Nucleus accumbens (tissue), 56 donors: ENCODE measurements at regions not wholly inside any gene's neighbourhood (a gene's known extent, or its start where the extent isn't known, plus 50 kb on each side); places are given as distances from the start of the nearest gene placed in this dataset.
A peak's percentile ranks its signal among the peaks of the same experiment; 100 is the strongest.

Experiments
- DNase-seq, 56 donors: peaks; one replicate each; lab custom pipeline; 2025; lab: John Stamatoyannopoulos, UW

DNA sequence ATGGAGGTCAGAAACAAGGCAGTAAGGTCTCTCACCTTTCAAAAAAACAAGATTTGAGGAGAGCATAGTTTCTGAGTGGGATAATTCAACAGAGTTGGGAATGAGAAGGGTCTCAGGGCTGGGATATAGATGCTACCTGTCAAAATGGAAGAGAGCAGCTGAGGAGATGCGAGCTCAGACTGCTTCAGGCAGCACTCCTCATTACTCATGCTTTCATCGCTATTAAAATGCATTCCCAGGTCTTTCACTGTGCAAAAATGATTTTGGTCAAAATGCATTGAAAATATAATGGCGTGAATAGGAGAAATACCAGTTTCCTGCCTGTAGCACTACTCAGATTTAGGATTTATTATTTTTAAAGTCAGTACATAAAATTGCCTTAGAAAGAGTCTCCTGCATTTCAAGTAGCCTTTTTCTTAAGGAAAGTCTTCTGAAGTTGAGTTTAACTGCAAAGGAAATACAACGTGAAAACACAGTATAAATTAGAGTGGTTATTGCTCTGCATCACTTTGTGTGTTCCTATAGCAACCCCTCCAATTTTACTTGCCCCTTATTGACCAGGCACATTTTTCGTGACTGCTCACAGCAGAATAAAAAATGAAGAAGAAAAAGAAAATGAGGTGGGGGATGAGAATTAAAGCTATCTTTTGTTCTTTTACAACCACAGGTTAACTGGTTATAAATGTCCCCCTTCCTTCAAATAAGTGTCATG is 724.8 kb upstream of the SEMA6A start:
- no peak for DNase-seq

DNA sequence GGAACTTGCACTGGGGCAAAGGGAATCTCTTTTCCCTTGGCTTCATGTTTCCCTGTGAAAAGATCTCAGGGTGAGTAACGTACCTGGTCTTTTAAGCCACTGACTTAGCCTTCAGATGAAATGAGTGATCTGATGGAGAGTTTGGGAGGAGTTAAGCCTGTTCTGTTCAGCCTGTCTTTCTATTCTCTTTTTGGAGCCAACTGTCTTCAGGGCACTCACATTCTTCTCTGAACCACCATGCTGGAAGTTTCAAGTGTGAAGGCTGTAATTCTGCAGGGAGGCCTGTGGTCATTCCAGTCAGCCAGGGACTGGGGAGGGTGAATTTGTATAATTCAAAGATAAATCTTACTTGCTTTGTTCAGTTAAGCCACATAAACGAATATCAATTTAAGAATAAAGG is 722.2 kb upstream of the SEMA6A start:
- DNase-seq: no peak

DNA sequence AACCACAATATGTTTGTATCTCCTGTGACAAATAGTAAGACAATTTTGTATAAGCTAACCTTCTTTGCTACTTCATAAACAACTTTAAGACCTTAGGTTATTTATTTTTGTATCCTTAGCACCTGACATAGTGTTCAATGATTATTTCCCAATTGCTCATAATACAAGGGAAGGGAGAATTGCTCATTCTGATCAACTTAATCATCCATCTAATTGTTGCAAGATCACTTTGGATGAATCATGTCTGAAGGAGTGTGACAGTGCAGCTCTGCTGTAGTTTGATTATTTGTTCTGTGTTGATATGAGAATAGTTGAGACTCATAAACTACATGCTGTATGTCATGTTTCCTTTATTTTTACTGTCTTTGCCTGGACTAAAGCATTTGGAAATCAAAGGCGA is 721.3 kb upstream of the SEMA6A start:
- no peak for DNase-seq

DNA sequence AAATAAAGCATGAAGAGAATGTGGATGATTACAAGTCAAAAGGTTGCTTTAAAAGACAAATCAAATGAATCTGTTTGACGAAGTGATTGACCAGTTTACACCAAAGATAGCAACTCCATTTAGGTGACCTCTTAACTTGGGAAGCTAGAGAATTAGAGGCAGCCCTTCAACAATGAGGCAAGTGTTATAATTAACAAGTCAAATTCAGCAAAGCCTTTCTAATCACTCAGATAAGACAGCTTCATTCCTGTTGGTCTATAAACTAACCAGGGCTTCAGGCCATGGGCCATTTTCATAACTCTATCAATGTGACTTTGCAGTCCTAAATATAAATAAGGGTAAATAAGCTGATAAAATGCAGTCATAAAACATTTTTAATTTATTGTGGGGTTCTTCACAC is 712.2 kb upstream of the SEMA6A start:
- no peak for DNase-seq

DNA sequence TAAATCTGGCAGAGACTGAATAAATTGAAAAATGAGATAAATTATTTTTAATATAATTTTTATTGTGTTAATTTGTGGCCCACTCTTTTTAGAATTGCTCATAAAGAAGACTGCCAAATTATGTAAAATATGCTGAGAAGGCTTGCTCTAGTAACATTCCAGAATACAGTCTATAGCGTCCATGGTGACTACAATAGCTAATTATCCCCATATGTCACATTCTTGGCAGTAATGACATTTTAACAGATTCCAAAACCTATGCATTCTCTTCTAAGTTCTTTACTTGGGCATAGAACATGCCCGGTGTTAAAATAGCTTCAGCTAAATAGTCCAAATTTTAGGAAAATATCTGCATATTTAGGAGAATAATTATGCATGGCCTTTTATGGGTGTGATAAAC is 697.0 kb upstream of the SEMA6A start:
- no peak for DNase-seq

DNA sequence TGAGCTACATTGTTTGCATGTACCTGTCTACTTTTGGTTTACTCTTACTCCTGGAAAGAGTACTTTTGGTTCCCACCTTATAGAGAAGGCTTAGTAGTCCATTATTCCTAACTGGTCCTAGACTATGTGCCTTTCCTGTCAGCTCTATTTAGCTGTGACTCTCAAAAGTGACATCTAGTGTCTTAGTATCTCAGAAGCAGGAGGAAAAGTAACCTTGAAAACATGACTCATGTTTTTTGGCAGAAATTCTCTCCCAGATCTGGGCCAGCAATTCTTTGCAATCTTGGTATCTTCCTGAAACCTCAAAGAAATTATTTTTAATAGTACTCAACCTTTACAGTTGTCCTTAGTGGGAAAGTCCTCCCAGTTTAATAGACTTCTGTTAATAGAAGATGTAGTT is 691.7 kb upstream of the SEMA6A start:
- DNase-seq: no peak

DNA sequence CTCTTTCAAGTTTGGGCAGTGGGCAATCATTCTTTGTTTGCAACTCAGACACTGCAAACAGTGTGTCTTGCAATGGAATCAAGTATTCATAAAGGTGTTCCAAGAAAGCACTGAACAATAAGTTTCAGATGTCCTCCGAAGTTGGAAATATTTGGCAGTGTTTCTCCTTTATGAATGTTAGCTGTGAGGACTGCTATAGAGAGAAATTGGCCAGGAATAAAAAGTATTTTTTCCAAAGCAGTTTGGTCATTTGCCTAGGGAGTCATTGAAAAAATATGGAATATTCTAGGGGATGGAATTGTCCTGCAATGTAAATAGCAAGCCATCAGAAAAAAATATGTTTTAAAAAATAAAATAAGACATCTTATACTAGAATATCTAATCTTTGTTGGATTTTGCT is 688.6 kb upstream of the SEMA6A start:
- no peak for DNase-seq

DNA sequence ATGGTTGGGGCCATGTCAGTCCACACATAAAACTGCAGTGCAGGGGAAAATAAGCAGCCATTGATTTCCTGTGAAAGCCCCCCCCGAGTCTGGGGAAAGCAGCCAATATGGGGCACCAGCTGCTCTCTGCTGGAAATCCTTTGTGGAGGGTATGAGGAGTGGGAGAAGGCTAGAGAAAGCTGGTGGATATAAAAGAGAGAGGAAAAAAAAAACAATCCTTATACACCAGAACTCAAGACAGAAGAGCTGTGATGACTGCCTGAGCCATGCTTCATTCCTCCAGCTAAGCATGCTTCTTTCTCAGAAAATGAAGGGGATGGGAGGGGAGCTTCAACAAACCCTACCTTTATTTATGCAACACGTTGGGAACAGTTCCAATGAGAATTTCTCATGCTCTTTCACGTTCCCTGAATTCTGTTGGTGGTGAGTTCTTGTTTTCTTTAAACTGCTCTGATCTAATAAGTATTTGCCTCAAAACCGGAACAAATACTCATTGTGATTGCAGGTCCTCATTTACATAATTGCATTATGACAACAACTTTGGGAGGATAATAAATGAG is 688.0 kb upstream of the SEMA6A start:
- peak in 41 of 56 donors; percentile 3 to 77 (median 48) for DNase-seq

DNA sequence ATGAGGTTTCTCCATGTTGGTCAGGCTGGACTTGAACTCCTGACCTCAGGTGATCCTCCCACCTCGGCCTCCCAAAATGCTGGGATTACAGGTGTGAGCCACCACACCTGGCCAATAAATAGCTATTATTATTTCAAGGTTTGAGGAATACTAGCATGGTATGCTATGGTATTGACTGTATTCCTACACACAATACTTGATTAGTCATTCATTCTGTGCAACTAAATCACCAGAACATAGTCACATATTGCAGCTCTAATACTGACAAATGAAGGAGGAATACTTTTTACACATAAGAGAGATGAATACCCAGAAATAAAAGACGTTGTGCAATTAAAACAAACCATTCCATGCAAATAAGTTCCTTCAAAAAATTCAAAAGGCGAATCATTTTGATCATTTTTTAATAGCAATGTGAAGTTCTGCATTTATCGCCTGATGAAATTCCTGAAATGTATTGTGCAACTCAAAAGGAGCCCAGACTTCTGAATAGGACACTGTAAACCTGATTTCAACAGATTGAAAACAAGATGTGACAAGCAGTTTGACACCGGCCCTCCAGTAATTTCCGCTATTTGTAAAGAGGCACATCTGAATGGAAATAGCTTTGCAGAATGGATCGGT is 687.4 kb upstream of the SEMA6A start:
- no peak for DNase-seq

DNA sequence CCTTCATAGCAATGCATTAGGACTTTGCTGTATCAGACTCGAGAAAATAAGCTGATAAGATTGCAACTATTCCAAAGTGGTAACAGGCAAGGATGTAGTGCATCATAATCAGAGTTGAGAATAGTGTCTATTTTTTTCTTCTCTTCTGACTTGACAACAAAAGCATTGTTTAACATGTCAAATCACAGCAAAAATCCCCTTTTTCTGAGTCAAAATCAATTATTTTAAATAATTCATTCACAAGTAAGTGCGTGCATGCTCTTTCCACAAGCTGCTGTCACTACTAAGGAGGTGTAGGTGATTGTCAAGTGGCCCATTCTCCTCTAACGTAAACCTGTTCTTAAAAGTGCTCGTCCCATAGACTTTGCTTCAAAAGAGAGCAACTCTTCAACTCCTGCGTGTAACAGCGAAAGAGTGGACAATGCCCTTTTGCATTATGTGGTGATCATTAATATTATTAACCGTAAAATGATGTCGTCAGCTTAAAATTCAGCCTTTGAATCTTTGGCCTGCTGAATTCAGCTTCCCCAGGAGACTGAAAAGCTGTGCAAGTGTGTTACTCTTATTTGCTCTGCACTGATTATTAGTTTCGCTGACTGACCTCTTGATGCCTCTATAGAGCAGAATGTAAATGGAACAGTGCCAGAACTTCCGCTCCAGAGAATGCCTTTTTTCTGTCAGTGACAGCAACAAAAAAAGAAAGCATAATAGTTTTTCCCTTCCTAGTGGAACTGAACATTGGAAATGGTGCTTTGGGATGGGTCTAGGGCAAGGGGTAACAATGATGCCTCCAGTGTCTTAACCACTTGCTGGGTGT is 680.8 kb upstream of the SEMA6A start:
- peak in 3 of 56 donors; percentile 6 to 36 (median 30) for DNase-seq

DNA sequence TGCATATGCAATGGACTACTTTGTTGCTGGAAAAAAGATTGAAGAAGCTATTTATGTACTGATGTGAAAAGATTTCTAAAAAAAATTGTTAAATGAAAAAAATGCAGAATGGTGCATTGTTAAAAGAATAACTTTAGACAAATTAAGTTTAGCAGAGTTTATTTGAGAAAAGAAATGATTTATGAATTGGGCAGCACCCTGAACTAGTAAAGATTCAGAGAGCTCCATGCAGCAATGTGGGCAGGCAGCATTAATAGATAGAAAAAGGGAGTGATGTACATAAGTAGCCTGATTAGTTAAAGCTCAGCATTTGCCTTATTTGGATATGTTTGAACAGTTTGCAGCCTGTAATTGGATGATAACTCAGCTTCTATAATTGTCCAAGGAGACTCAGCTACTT is 677.9 kb upstream of the SEMA6A start:
- no peak for DNase-seq

DNA sequence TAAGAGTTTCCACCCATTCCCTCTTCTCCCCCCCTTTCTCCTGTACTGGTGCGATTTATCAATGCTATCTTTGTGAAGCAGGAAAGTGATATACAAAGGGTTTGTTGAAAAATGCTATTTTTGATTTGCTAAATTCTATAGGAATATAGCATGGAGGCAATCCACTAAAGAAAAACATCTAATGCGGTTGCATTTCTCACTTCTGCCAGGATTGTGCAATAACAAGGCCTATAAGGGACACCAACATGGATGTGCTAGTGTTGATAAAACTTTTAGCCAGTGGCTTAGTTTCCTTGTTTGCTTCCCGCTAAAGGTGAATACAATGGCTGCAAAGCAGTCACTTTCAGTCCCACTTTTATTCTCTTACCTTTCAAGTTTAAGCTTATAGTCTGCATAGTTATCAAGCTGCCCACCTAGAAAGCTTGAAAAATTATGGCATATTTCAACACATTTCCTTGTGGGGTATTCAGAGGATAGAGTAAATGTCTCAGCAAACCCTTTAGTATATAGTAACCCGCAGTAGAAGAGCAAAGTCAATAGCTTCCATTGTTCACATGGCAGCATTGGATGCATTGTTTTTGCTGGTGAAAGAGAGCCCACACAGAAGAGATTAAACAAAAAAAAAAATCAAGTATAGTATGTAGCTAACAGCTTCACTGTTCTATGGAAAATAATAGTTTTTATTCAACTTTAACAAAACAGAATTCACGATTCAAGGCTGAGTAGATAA is 674.6 kb upstream of the SEMA6A start:
- DNase-seq: peak in 8 of 56 donors; percentile 3 to 63 (median 11)

DNA sequence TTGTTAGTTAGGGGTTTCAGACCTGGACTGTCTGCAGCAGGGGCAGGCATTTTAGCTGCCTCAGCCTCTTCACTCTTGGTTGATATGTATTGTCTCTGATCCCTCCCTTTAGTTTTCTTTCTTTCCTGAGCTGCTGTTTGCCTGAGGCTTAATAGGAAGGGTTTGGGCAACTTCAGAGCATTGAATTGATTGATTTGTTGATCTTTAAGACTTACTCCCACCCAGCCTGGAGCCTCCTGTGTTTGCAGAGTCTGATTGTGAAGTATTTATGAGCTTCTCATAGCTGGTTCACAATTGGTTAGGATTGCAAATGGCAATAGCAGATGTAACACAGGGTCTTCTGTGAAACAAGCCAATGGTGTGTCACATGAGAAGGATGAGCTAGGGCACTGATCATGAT is 671.8 kb upstream of the SEMA6A start:
- DNase-seq: no peak

DNA sequence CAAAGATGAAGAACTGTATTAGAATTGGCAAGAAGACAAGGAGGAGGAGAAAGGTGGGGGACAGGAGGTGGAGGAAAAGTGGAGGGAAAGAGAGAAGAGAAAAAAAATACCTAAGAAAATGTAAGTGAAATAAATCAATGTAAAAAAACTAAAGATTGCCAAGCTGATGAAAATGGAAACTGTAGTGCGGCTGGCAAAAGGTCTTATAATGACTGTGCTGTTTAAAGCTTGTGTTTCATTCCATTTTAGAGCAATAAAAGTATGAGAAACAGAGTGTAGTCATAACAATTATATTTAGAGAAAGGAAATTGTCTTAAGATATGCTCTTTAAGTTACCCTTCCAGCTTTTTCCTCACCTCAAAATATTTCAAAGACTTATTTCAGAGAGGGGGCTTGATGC is 670.5 kb upstream of the SEMA6A start:
- DNase-seq: no peak

DNA sequence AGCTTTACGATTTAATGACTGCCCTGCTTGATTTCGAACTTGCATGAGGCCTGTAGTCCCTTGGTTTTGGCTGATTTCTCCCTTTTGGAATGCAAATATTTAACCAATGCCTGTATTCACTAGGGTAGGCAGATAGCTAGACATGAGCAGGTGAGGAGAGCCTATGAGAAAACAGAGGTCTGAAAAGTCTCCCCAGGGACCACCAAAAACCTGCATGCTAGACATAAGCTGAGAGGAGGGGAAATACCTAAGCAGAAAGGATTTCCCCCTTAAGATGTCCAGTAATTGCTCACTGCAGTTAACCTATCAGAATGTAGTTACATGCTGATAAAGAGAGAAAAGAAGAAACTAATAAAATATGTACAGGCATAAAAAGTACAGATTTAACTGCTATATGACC is 667.4 kb upstream of the SEMA6A start:
- no peak for DNase-seq

DNA sequence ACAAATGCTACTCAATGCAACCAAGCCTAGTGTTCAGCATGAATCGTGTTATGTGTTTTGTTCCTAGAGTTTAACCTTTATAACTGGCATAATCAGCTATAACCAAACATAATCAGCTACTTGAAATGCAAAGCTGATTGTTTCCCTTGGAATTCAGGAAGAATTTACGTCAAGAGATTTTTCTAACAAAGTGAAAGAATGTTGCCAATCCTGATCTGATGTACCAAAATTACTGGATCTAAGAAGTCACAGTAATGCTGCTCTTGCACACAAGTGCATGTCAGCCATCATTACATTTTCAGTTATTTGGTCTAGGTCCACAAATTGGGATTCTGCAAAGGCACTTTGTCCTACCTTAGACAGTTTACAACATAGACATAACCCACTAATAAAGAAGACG is 662.3 kb upstream of the SEMA6A start:
- DNase-seq: no peak

DNA sequence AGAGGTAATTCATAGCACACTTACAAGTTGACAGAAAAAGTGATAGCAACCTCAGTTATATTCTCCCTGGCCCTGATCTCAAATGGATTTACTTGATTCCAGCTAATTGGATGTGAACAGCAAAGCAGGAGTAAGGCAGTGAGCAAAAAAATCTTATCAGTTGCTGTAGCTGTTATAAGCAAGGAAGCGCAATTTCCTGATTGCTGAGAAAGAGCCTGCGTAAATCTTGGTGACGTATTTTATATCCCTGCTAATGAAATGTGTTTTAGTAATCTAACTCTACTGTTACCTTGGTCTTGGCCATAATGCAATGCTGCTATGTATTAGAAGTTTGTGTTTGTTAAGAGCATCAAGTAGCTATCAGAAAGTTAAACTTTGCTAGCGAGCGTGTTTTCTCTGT is 661.2 kb upstream of the SEMA6A start:
- DNase-seq: no peak

DNA sequence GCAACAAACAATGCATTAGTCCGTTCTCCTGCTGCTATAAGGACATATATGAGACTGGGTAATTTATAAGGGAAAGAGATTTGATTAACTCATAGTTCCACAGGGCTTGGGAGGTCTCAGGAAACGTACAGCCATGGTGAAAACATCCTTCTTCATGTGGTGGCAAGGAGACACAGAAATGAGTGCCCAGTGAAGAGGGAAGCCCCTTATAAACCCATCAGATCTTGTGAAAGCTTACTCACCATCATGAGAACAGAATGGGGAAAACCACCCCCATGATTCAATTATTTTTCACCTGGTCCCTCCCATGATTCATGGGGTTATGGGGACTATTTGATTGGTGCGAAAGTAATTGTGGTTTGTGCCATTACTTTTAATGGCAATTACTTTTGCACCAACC is 655.8 kb upstream of the SEMA6A start:
- no peak for DNase-seq

DNA sequence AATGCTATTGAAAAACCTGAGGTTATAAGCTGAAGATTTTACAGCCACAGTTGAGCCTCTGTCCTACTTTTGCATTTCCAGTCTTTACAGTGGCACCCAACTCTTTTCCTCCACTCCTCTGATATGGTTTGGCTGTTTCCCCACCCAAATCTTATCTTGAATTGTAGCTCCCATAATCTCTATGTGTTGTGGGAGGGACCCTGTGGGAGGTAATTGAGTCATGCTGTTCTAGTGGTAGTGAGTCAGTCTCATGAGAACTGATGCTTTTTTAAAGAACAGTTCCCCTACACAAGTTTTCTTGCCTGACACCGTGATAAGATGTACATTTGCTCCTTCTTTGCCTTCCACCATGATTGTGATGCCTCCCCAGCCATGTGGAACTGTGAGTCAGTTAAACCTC is 646.1 kb upstream of the SEMA6A start:
- no peak for DNase-seq

DNA sequence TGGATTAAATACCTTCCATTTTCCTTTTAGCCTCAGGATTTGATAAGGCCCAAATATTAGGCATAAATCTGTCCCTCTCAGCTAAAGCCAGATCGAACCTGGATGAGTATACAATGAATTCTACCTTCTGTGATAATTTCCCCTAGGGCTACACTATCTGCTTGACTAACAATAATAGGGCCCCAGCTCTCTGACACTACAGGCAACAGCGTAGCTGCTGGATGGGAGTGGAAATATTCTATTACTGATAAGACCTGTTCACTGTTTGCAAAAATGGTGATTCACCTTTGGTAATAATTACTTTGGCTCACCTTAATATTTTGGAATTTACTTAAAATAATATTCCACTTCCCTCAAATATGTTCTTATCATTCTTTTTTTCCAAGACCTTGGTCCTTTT is 644.2 kb upstream of the SEMA6A start:
- no peak for DNase-seq

DNA sequence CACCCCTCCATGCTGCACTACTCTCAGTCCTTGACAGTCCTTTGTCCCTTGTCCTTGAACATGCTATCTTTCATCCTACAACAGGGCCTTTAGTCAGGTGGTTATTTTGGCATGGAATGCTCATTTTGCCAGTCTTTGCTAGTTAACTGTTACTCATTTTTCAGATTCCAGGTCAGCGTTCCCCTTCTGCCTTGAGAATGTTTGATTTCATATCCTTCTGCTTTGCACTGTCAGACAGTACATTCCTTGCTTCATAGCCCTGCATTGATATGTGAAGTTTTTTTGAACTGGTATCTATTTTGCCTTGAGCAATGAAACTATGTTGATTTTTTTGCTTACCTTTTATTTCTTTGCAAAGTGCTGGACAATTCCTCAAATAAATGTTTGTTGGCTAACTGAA is 638.2 kb upstream of the SEMA6A start:
- DNase-seq: no peak
